AG09309 (cell line): ENCODE measurements at regions not wholly inside any gene's neighbourhood (a gene's known extent, or its start where the extent isn't known, plus 50 kb on each side); places are given as distances from the start of the nearest gene placed in this dataset.

ENCODE experiments used
- DNase-seq: peaks from one replicate; pipeline ENCODE4 v3.0.0-alpha.2; 2010; ENCODE audit warnings: low read depth
- H3K4me3 ChIP-seq: 2 replicates; pipeline ENCODE4 v1.5.1; 2011; ENCODE audit warnings: mild to moderate bottlenecking, low read depth, low read length, moderate library complexity; ENCODE audit not compliant: control insufficient read depth
- CTCF ChIP-seq: IDR thresholded peaks from 2 replicates; pipeline ENCODE4 v1.5.1; 2011; ENCODE audit warnings: mild to moderate bottlenecking, low read depth, low read length, inconsistent platforms; ENCODE audit not compliant: insufficient read depth, control insufficient read depth; ENCODE audit errors: missing control alignments

- no peak for TF ChIP-seq CTCF
- DNase-seq: no peak
- H3K4me3 ChIP-seq: no peak overlapping the region
These were observed 243.0 kb upstream of the MKI67 start for GRCh38 chr10:128369101-128369650.

GRCh38 chr10:128373071-128373749, 247.0 kb upstream of the MKI67 start:
- DNase-seq: no peak
- H3K4me3 ChIP-seq: no peak overlapping the region
- TF ChIP-seq CTCF: no peak

GRCh38 chr10:128373831-128374230, 247.6 kb upstream of the MKI67 start:
- no peak for DNase-seq
- TF ChIP-seq CTCF: no peak
- H3K4me3 ChIP-seq: no peak overlapping the region

- no peak for TF ChIP-seq CTCF
- no peak overlapping the region for H3K4me3 ChIP-seq
- DNase-seq: no peak
These were observed 248.9 kb upstream of the MKI67 start for GRCh38 chr10:128375171-128375570.

GRCh38 chr10:128377364-128377987, 251.3 kb upstream of the MKI67 start:
- H3K4me3 ChIP-seq: no peak overlapping the region
- no peak for TF ChIP-seq CTCF
- DNase-seq: no peak

DNA sequence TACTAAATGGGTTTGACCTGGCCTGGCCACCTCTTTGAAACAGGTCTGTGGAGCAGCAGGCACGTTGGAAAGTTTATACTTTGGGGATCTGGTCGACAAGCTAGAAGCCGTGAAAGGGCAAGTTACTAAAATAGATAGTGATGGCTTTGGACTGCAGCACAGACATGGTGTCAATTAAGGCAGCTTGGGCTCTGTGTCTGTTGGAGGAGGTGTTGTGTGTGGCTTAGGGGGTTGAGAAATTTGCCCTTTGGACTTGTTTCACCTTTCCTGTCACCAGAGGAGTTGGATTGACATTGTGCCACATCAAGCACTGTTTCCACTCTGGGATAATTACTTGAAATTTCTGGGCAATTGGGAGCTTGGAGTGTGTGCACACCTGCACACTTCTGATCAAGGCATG, 251.8 kb upstream of the MKI67 start:
- H3K4me3 ChIP-seq: no peak overlapping the region
- no peak for DNase-seq
- TF ChIP-seq CTCF: no peak
